ENCODE measurements at regions not wholly inside any gene's neighbourhood (a gene's known extent, or its start where the extent isn't known, plus 50 kb on each side); places are given as distances from the start of the nearest gene placed in this dataset.

GRCh38 chrX:109854096-109854495 lies 121.0 kb upstream of the ACSL4 start:
- Histone ChIP-seq H3K9me3 (no peaks in the 10 kb centered on the region), H3K36me3 (ENCODE audit: low read depth) (no peaks in the 10 kb centered on the region), H3K4me3 (no peak overlapping the region), H3K4me1 (ENCODE audit: low read depth) (no peaks in the 10 kb centered on the region)
- no peak for ATAC-seq
- TF ChIP-seq CTCF (IDR thresholded peaks at IDR 0.05), result no peak
- DNase-seq, result no peak
- intact Hi-C loops (cut with DNase I, micrococcal nuclease), result loop anchor here (10.0 kb wide), 1 partner anchor 139 kb away; no protein-coding TSS in a partner anchor

DNA sequence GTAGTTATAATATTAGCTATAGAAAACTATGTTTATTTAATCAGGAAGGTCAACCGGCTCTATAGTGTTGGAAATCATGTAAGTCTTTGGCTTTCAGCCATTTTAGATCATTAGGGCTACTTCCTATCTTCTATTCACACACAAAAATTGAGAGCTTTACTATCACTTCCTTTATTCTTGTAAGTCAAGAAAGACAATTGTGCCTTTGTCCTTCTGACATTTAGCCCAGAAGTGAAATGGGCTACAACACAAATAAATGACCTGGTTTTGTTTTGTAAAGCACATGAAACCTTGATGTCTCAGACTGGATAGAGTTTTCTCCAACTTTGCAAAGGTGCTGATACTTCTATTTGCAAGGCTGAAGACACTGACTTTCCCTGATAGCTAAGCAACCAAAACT lies 122.4 kb upstream of the ACSL4 start:
- Histone ChIP-seq H3K9me3 (no peaks in the 10 kb centered on the region), H3K4me3 (no peak overlapping the region), H3K4me1 (ENCODE audit: low read depth) (no peaks in the 10 kb centered on the region), H3K36me3 (ENCODE audit: low read depth) (no peaks in the 10 kb centered on the region)
- no peak for TF ChIP-seq CTCF (IDR thresholded peaks at IDR 0.05)
- ATAC-seq (no peak), DNase-seq (no peak)
- intact Hi-C loops (cut with DNase I, micrococcal nuclease), result loop anchor here (10.0 kb wide), 1 partner anchor 141 kb away; no protein-coding TSS in a partner anchor

DNA sequence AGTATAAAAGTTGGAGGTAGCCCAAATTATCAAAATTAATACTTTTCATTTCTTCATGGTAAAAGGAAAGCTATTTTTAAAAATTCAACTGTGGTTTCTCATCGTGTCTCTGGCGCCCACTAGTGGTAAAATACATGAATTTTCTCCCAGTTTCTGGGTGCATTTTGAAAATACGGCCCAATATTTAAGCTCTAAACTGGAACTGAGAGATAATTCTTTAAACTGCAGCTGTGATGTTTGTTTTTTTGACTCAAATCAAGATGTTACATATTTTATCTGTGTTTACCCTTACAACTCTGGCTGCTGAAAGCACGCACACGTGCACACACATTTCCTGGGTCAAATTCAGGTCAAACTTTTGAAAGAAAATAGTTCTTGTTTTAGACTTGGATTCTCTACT lies 123.9 kb upstream of the ACSL4 start:
- intact Hi-C loops (cut with DNase I, micrococcal nuclease), result loop anchor here (10.0 kb wide), 1 partner anchor 142 kb away; no protein-coding TSS in a partner anchor
- Histone ChIP-seq H3K9me3 (no peaks in the 10 kb centered on the region), H3K4me1 (ENCODE audit: low read depth) (no peaks in the 10 kb centered on the region), H3K4me3 (no peak overlapping the region), H3K36me3 (ENCODE audit: low read depth) (no peaks in the 10 kb centered on the region)
- peak; percentile 24 for TF ChIP-seq CTCF (IDR thresholded peaks at IDR 0.05)
- DNase-seq, result peak in 1 of 3 donors; percentile 12
- ATAC-seq, result no peak

DNA sequence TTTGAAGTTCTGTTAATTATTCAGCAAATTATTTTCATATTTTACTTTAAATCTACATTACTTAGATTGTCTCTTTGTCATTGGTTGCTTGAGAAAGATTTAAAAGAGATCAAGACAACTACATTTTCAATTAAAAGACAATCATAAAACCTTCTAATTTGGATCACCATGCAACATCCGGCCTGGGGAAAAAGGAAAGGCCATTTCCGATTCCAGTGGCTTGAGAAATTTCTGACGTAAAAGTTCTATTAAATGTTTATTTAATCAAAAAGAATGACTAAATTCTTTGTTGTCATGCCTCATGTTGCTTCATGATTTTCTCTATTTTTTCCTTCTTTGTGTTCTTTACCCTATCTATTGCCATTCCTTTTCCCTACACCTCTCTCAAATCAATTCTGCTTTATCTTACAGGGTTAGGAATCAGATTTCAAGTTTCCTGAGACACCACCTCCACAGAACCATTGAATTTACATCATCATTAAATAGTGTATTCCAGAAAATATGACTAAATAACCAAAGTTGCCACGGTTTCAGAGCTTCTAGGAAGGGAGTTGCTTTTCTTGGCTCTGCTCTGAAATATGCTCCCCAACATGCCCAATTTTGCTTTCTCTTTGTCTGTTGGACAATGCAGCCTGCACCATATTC lies 124.6 kb upstream of the ACSL4 start:
- no peaks in the 10 kb centered on the region for H3K36me3 ChIP-seq (ENCODE audit: low read depth)
- ATAC-seq, result no peak
- intact Hi-C loops (cut with DNase I, micrococcal nuclease), result loop anchor here (10.0 kb wide), 1 partner anchor 143 kb away; no protein-coding TSS in a partner anchor
- no peaks in the 10 kb centered on the region for H3K9me3 ChIP-seq
- H3K4me3 ChIP-seq, result no peak overlapping the region
- DNase-seq, result no peak
- TF ChIP-seq CTCF (IDR thresholded peaks at IDR 0.05), result no peak
- H3K4me1 ChIP-seq (ENCODE audit: low read depth), result no peaks in the 10 kb centered on the region

DNA sequence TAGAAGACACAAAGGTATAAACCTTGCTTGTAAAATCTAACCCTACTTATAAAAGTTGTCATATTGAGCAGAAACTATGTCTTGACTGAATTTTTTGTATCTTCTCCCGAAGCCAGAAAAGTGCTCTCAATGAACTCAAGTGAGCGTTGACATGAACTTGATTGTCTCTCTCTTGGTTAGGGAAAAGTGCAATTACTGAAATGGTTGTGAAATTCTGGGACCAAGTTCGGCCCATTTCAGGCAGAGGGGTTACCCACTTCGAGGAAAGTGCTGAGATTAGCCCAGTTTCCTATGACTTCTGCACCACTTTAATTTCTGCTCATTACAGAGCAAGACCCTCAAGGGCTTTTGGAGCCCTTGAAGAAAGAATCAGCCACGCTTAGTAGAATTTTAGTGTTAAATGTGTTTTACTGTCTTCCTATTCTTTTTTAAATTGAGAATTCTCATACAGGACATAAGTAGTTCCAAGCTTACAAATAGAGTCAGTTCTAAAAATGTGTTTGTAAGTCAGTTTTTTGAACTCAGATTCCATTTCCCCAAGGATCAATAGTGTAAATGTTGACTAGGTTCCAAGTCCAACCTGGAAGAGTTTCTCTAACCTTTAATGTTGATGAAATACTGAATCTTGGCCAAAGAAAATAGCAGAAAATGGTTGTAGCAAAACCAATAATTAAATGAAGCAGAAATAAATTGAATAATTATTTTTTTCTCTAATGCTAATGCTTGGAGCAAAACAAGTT lies 125.7 kb upstream of the ACSL4 start:
- no peak overlapping the region for H3K4me3 ChIP-seq
- ATAC-seq (no peak), DNase-seq (no peak)
- intact Hi-C loops (cut with DNase I, micrococcal nuclease), result loop anchor here (10.0 kb wide), 1 partner anchor 144 kb away; no protein-coding TSS in a partner anchor
- H3K4me1 ChIP-seq (ENCODE audit: low read depth), result no peaks in the 10 kb centered on the region
- H3K36me3 ChIP-seq (ENCODE audit: low read depth), result no peaks in the 10 kb centered on the region
- H3K9me3 ChIP-seq, result no peaks in the 10 kb centered on the region
- no peak for TF ChIP-seq CTCF (IDR thresholded peaks at IDR 0.05)
